ENCODE measurements at regions not wholly inside any gene's neighbourhood (a gene's known extent, or its start where the extent isn't known, plus 50 kb on each side); places are given as distances from the start of the nearest gene placed in this dataset.

DNA sequence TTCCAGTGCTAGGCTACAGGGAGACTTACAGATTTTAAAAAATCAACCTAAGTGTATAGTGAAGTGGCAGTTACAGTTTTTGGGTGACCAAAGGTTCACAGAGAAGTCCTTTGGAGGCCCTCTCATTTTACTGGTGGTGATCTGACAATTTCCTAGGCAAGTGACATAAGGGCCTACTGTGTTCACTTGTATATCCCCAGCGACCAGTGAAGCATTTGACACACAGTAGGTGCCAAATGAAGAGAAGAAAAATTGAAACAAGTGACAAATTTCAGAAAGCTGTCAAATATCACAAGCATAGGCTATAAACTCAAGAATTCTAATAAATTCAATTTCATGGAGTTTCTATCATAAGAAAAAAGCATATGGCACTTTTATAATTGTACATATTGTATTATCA is 89.5 kb downstream of the RPL22L1 start:
- DNase-seq: no peak

DNA sequence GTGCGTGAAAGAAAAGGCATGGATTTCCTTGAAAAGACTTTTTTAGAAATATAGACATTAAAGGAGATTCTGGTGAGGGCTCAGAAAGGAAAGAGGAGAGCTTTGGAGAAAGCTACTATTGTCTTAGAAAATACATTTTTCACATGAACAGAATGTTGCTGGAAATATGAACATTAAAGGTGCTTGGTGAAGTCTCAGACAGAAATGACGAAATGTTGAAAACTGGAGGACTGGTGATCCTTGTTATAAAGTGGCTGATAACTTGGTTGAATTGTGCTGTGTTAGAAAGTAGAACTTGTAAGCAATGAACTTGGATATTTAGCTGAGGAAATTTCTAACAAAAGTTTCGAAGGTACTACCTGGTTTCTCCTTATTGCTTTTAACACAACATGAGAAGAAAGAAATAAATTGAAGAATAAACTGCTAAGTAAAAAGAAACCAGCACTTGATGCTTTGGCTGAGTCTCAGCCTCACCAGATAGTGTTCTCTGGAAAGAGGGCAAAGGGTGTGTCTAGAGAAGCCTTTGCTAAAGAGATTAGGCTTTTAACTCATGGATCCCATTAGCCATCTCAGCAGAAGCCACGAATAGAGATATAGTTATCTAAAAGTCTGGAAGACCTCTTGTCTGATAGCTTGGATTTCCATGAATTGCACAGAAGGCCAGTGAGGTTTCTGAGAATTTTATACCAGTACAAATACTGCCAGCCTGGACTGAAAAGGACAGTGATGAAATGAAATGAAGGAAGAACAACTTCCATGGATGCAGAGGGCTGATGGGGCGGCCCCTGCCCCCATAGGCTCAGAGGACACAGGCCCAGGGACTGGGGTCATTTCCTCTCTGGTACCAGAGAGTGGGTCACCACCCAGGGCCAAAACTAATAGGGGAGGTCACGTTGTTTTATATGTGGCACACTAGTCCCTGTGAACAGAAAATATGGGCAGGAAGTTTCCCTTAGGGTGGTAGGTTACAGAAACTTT is 91.5 kb downstream of the RPL22L1 start:
- no peak for DNase-seq

DNA sequence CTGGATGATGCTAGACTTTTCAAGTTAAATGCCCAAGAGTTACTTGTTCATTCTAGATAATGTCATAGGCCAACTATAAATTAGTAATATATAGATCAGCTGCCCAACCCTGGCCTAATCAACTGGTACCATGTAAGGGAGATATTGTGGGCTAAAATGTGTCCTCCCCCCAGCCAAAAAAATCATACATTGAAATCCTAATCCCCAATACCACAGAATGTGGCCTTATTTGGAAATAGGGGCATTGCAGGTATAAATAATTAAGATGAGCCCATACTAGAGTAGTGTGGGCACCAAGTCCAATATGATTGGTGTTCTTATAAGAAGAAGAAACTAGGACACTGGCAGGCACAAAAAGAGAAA is 92.5 kb downstream of the RPL22L1 start:
- DNase-seq: no peak

DNA sequence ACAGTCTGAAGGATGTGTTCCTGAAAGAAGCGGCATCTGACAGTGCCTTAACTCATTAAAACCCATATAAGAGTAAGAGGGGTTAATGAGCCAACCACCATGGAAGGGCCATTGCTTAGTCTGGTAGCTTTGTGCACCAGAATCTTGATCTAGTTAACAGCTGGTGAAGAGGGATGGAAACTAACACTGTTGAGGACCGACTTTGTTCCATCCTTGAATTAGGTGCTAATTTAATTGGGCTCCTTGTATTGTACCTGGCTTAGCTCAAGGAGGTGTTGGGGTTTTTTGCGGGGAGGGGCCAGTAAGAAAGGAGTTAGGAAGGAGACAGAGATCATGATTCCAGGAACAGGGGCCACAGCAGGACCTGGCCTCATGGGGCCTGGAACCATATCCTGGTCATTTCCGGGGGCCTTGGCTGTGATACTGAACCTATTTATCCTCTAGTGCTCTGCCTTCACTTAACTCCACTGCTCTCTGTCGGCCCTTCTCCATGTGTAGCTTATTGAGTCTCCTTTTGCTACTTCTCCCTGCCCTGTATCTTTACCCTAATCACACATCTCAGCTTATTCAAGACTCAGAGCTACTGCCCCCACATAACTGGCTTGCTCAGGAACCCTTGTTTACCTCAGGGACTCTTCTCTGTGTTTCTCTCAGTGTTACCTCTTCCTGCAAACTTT is 93.0 kb downstream of the RPL22L1 start:
- DNase-seq: no peak

DNA sequence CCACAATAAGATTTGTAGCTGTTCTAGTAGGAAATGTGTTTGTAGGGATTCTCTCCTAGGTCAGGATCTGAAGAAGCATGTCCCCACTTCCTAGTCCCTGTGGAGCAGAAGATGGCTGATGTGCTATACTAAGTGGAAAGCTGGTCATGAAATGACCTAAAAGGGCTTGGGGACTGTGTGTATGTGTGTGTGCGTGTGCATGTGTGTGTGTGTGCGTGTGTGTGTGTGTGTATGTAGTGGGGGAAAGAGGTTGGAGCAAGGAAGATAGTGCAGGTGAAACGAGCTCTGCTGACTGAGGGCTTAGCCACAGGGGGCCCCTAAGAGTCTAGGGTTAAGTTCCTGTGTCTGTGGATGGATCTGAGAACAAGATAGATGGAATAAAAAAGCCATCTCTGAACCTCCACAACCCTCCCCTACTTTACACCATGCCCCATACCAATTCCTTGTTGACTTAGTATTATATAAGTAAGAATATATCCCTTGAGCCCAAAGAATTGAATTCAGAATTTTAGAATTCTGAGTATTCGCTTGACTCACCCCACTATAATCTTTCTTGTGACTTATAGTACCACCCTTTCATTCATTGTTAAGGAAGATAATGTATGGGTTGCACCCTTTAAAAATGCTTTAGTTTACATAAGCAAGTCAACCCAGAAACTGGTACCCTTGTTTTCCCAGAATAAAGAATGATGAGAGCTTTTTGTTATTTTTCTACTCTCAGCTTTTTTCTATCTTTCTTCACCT is 96.1 kb downstream of the RPL22L1 start:
- DNase-seq: no peak

DNA sequence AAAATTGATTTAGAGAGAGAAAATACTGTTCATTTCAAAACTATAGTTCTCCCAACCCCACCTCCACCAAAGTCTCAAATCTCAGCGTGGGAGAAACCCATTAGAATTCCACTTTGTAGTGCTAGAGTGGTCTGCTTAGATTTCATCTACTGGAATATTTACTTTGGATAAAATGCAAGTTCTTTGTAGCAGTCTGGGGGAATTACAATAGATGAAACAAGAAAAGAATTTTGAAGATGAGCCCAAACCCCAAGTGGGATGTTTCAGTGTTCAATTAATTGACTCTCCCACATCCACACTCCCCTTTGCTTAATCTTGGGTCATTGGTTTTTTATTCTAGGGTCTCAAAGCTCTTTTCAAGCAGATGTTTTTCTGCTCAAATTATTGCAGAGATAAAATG is 97.8 kb downstream of the RPL22L1 start:
- no peak for DNase-seq

DNA sequence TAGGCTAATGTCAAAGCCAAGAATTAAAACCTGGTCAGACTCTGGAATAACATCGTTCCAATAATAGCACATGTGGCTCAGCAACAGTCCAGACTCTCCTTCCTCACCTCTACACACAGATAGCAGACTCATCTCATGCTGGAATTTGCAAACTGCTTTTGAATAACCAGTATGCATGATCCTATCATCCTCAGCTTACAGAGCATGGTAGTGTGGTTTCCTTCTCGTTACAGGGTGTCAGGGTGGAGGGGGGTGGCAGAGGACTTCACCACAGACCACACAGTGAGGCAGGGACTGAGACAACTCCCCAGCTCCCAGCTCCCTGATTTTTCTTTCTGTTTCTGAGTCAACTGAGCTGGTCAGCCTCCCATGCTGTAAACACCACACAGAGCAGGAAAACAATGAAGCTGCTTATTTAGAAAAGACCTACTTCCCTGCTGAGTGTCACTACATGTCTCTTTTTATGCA is 101.6 kb downstream of the RPL22L1 start:
- peak in 1 of 2 donors; percentile 1 for DNase-seq

DNA sequence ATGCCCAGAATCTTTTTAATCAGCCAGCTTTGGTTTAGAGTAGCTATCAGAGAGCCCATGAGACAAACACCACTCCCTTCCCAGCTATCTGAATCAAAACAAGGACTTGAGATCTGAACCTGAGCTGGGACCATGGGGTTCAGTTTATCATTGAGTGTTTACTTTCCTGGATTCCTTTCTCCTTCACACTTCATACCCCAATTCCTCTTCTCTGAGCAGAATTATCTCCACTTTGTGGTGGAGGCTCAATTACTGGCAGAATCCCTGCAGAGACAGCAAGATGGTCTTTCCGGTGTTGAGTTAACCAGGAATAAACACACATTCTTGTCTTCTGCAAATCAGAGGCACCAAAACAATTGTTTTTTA is 102.4 kb downstream of the RPL22L1 start:
- DNase-seq: no peak

DNA sequence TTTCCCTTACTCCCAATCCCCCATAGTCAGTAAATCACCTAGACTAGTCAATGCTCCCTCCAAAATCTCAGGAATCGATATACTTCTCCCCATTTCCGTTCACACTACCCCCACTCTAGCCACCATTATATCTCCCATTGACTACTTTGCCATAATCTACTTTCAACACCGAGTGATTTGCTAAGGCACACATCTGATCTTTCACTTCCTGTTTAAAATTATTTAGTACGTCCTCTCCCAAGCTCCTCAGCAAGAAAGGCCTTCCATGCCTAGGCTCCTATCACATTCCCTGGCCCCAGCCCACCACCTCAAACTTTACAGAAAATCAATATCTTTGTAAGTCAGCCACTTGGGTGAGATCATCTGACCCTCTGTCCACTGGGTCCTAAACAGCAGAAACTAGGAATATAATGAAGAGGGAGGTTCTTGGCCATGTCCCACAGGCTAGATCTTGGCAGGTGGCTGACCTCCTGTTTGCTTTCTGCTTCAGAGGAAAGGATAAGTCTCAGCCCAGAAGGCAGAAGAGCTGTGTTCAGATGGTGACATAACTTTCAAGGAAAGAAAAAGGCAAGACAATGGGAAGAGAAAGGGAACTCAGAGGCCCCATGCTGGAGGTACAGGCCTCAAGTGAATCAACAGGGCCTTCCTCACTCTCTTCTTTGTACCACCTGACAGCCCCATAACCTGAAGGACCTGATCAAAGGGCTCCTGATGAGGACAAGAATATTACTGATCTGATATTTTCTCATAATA is 103.0 kb downstream of the RPL22L1 start:
- DNase-seq: no peak

DNA sequence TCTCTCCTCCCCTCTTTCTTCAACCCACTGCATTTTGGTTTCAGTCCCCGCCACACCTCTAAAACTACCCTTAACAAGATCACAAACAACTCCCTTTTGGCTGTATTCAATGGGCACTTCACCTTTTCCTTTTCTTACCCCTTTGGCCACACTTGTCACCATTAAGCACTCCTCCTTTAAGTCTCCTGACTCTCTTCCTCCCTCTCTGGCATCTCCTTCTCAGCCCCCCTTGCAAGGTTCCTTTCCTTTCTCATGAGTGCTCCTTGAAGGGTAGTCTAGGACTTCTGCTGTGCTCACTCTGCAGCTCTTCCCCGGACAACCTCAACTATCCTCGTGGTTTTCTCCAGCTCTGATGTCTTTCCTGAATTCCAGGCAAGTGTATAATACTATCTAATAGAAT is 103.7 kb downstream of the RPL22L1 start:
- DNase-seq: no peak

DNA sequence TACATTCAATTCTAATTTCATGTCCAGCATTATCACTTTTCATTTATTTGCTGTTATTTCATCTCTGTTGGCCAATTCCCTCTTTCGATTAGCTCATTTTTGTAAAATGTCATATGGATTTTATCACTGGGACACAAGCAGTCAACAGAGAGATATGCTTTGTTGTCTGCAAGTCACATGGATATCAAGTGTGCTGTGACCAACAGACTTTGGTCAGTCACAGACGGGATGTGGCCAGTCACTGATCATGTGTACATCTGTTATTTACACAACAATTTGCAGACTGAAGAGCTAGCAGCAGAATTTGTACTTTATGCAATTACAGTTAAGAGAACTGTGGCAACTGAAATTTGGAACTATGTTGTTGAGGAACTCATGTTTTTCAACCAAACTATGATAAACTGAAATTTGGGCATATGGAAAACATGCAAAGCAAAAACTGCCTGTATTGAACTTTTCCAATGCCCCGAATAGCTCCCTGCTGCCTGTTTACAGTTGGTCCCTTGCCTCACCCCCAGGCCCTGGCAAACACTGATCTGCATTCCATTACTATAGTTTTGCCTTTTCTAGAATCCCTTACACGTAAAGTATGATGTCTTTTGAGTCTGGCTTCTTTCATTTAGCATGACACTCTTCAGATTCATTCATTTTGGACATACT is 104.4 kb downstream of the RPL22L1 start:
- no peak for DNase-seq

DNA sequence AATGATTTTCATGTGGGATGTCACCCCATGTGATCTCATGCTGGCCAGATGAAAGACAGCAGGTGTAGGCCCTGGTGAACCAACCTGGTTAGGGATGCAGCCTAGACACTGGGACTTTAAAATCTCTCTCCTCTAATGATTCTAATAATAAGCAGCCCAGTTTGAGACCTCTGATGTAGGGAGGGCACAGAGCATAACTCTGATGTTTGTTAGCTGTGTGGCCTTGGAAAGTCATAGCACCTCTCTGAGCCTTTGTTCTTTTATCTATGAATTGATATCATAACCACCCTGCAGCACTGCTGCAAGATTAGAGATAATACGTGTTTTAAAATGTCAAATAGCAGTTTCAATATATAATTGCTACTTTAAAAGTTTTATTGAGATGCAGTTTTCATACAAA is 106.0 kb downstream of the RPL22L1 start:
- no peak for DNase-seq

DNA sequence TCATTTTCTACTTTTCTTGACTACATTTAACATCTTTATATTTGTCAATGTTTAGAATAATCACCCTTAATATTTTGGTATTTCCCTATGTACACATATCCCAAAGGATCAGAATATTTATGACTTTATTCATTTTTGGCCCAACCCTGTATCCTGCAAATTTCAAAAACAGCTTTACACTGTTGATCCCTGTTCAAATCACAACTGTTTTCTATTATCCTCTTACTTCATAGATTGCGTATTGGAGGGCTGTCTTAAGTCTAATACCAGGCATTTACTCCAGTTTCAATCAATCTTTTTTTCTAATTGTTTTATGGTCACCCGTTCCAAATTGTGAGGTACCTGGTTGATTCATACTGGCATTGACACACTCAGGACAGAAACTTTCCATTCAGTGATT is 107.9 kb downstream of the RPL22L1 start:
- no peak for DNase-seq

DNA sequence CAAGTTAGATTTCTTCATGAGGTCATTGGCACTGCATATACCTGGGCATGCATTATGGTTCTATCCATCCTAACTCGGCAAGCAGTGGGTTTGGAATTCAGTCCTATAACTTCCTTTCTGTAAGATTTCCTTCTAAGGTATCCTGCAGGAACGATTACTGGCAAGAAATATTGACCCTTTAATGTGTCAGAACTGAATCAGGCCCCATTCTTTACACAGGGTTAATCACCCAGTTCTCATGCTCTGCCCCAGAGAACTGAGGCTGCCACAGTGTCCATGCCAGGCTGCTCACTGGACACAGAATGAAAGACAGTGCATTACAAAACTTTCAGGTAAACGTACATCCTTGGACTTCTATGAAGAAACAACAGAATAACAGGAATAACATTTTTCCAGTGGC is 108.9 kb downstream of the RPL22L1 start:
- no peak for DNase-seq

DNA sequence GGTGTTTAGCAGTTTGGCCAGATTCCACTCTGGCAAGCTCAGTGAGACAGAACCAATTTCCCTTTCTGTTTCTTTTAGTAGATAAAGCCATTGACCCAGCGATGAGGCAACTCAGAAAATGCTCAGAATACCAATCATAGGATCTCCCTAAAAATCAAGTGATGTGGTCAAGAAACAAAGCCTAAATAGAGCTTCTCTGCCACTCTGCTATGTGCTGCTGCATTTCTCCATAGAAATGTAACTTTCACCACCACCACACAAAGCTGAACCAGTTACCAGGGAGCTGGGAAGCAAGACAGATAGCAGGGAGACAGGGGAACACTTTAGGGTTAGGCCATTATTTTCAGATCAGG is 109.8 kb downstream of the RPL22L1 start:
- DNase-seq: no peak

DNA sequence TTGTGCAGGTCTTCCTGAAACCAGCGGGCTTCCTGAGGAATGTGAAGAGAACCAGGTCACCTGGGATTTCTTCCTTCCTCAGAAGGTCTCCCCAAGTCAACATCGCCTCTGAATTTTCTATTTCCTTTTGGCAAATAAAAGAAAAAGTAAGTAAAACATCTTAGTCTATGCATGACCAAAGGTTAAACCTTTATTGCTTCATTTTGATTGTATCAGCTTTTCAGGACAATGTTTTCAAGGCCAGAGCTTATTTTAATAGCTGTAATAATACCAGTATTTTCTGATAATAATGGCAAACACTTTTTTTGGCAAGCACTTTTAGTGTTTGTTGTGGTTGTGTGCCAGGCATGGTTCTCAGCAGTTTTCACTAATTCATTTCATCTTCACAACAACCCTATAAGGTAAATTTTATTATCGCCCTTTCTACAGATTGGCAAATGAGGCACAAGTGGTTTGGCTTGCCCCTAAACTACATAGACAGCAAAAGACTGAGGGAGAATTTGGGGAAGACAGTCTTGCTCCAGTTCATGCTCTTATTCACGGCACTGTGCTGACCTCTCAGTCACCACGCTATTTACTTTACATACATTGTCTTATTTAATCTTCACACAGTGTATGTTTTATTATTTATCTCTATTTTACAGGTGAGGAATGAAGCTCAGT is 110.4 kb downstream of the RPL22L1 start:
- DNase-seq: no peak

DNA sequence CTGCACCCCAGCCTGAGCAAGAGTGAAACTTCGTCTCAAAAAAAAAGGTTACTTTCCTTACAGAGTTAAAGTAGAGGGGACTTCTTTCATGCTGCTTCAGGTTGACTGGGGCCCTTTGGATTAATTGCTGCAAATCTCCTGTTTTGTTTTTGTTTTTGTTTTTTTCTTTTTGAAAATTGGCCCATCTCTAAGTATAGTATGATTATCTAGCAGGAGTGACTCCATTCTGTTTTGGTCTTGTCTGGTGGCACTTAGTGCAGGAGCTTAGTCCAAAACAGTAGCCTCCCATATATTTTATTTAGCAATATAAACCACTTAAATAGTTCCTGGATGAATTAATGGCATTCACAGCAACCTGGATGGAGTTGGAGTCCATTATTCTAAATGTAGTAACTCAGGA is 113.0 kb downstream of the RPL22L1 start:
- no peak for DNase-seq

DNA sequence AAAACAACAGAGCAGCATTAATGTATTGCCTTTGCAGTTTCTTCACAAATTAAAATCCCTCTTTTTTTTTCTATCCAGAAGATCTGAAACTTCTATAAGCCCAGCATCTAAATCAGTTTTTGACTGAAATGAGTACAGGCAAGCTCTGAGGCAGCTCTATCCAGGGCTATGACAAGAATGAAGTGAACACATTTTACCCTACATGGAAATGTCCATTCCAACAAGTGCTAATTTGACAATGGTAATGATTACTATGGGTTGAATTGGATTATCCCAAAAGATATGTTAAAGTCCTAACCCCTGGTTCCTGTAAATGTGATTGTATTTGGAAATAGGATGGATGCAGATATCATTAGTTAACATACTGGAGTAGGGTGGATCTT is 115.7 kb downstream of the RPL22L1 start:
- DNase-seq: no peak

DNA sequence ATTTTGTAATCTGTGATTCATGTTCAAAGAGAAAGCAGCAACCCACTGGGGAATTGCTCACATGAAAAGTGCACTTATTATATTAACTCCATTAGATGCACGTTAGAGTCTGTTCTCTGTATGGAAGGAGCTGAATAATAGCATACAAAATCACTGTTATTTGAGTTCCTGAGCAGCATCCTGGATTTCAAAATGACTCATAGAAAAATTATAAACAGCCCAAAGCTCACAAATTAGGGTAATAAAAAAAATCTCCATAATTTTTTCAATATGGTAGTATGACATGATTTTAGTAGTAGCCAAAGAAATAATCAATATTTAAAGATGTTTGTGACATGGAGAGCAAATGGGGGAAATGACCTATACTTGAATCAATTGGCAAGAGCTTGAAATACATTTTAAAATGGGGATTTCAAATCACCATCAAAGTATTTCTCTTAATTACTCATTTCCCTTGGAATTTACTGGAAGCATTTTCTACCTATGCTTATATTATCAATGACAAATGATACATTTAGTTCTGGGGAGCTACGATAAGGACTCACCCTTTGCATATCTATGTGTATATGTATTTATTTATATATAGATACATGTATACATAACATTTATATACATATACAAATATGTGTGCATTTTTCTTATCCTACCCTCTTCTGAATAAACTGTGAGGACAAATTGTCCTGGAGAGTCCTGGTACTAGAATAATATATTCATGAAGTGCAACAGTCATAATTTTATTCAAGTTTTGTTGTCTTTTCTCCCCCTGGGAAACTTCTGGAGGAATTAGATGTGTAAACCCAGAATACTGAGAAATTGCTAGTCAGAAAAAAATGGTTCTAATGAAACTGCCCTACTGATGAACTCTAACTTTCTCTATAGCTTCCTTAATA is 116.3 kb downstream of the RPL22L1 start:
- DNase-seq: no peak

DNA sequence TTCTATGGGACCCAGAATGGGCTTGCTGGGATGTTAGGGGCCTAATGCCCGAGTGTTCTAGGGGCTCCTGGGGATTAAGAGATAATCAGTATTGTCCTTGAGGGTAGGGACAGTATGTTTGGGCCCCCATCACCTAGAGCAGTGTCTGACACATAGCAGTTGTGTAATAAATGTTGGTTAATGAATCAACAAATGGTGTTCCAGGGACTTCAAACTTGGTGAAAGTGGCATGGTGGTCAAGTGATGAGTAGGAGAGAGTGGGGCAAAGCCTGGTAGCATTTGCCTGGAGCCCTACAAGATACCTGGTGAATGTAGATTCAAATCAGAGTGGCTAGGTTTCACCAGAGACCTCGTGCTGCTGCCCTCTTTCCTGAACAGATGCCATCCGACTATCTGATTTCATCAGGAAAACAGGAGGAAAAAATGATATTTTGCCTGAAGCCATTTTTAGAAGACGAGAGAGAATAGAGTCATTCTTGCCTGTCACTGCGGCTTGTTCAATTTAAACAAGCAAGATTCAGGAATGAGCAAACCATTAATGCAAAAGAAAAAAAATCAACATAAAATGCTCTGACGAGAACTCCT is 117.3 kb downstream of the RPL22L1 start:
- DNase-seq: no peak
